Tibial nerve (tissue), 4 donors: ENCODE measurements at regions not wholly inside any gene's neighbourhood (a gene's known extent, or its start where the extent isn't known, plus 50 kb on each side); places are given as distances from the start of the nearest gene placed in this dataset.
A peak's percentile ranks its signal among the peaks of the same experiment; 100 is the strongest.

Experiments used
- DNase-seq, 2 donors: peaks; one replicate each; pipeline ENCODE4 v3.0.0-alpha.2; 2019; ENCODE audit warnings: low spot score in 2 of 2
- H3K27ac ChIP-seq, 4 donors: fragments of 200-600 bp; sonication (generic) in 3 of 4; one replicate each; pipeline ENCODE4 v1.5.1; 2017 to 2019; ENCODE audit warnings: mild to moderate bottlenecking in 1 of 4
- H3K27me3 ChIP-seq, 2 donors: fragments of 200-600 bp; sonication (generic) in 1 of 2; one replicate each; pipeline versions ENCODE4 v1.5.1 to v1.6.0; 2017 to 2019
- H3K36me3 ChIP-seq, 3 donors: fragments of 200-600 bp; sonication (generic); one replicate each; pipeline ENCODE4 v1.5.1; 2018 to 2019
- H3K4me1 ChIP-seq, 4 donors: fragments of 200-600 bp; sonication (generic) in 3 of 4; one replicate each; pipeline ENCODE4 v1.5.1; 2017 to 2019
- H3K4me3 ChIP-seq, 4 donors: fragments of 200-600 bp; sonication (generic) in 3 of 4; one replicate each; pipeline ENCODE4 v1.5.1; 2017 to 2019; ENCODE audit warnings: mild to moderate bottlenecking in 1 of 4, moderate library complexity in 1 of 4
- H3K9me3 ChIP-seq, 4 donors: fragments of 200-600 bp; sonication (generic) in 3 of 4; one replicate each; pipeline ENCODE4 v1.5.1; 2017 to 2019
- EP300 ChIP-seq, 2 donors: sonication (generic); formaldehyde crosslinking; IDR thresholded peaks; one replicate each; pipeline ENCODE4 v1.6.1; 2017; ENCODE audit warnings: antibody characterized with exemption in 2 of 2, mild to moderate bottlenecking in 1 of 2
- POLR2A ChIP-seq, 2 donors: fragments of 450-650 bp; IDR thresholded peaks; one replicate each; pipeline ENCODE4 v1.6.1; 2017; ENCODE audit warnings: antibody characterized with exemption in 2 of 2, mild to moderate bottlenecking in 2 of 2, moderate library complexity in 2 of 2
- WGBS, 2 donors: methylation state at CpG; one replicate each; pipeline ENCODE4 v1.1.5; 2018; 5-methylcytosine and 5-hydroxymethylcytosine counted together
- TF ChIP-seq, protein P1 (sequence below), 5 experiments: fragments of 200-600 bp in 3 of 5; fragments of 450-650 bp in 2 of 5; sonication (generic) in 3 of 5; IDR thresholded peaks; one replicate each; pipeline ENCODE4 v1.5.1; 2016 to 2019; ENCODE audit warnings: antibody characterized with exemption in 5 of 5, mild to moderate bottlenecking in 3 of 5, moderate library complexity in 2 of 5

DNA sequence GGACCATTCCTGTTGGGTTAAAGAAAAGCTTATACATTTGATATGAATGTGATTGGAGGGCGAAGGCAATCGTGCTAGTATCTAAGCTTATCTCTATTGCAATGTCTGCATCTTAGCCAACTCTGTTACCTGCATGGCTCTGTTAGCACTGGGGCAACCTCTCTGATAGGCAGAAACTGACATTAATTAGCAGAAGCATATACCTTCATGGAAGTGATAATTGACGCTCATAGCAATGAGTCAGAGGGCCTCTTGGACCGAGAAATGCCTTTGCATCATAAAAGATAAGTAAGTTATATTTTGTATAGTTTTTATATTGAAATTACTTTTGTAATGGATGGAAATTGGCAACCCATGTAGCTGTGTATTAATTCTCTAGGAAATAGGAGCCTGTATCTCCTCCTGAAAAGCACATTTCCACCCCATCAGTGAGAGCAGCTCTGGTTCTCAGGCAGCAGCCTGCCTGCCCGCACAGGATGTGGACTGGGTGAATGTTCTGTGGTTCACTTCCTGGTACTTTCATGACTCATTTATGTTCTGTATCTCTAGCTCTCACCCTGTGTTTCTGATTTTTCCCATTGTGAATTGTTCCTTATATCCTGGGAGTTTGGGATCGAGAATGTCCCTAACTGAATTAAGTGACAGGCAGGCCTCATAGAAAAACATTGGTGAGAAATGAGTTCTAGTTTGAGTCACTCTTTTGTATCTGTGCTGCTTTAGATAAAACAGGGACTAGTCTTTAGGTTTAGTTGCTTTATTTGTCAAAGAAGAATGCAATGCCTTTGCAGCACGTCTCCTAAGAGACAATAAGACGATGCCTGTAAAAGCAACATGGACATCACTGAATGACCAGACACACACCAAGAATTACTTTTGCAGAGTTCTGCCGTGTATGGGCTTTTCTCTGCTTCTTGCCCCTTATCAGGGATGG, 344.9 kb downstream of the DCDC2C start:
- no peak overlapping the region for H3K27ac ChIP-seq
- 69 to 73% methylated on average over 9 of the region's 9 CpGs for WGBS, 2 donors
- TF ChIP-seq EP300 (IDR thresholded peaks at IDR 0.05) (no peak), POLR2A (IDR thresholded peaks at IDR 0.05) (no peak)
- TF ChIP-seq, protein P1, sequence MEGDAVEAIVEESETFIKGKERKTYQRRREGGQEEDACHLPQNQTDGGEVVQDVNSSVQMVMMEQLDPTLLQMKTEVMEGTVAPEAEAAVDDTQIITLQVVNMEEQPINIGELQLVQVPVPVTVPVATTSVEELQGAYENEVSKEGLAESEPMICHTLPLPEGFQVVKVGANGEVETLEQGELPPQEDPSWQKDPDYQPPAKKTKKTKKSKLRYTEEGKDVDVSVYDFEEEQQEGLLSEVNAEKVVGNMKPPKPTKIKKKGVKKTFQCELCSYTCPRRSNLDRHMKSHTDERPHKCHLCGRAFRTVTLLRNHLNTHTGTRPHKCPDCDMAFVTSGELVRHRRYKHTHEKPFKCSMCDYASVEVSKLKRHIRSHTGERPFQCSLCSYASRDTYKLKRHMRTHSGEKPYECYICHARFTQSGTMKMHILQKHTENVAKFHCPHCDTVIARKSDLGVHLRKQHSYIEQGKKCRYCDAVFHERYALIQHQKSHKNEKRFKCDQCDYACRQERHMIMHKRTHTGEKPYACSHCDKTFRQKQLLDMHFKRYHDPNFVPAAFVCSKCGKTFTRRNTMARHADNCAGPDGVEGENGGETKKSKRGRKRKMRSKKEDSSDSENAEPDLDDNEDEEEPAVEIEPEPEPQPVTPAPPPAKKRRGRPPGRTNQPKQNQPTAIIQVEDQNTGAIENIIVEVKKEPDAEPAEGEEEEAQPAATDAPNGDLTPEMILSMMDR (IDR thresholded peaks at IDR 0.05): no peak
- H3K36me3 ChIP-seq: no peaks in the 10 kb centered on the region
- no peak overlapping the region for H3K4me3 ChIP-seq
- no peaks in the 10 kb centered on the region for H3K4me1 ChIP-seq
- H3K27me3 ChIP-seq: no peaks in the 10 kb centered on the region
- peaks cover 0 to 6% (median 0%) of the 10 kb centered on the region in 4 donors for H3K9me3 ChIP-seq
- DNase-seq: no peak

DNA sequence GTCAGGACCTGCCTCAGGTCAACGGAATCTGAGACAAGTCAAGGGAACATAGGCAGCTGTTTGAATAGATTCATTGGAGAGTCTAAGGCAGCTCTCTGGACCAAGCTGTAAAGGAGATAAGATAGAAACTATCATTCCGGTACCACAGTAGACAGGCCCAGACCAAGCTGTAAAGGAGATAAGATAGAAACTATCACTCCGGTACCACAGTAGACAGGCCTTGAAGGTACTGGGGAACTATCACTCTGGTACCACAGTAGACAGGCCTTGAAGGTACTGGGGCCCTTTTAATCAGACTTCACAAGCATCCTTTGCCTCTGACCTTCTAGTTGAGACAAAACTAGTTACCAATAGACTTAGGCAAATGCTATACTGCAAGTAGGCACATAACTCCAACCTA, 346.1 kb downstream of the DCDC2C start:
- whole genome bisulfite sequencing, 2 donors: 96 to 98% methylated on average over 3 of the region's 3 CpGs
- no peaks in the 10 kb centered on the region for H3K36me3 ChIP-seq
- no peaks in the 10 kb centered on the region for H3K9me3 ChIP-seq
- no peaks in the 10 kb centered on the region for H3K27me3 ChIP-seq
- TF ChIP-seq, protein P1 (IDR thresholded peaks at IDR 0.05): no peak
- TF ChIP-seq EP300 (IDR thresholded peaks at IDR 0.05): no peak
- no peak for TF ChIP-seq POLR2A (IDR thresholded peaks at IDR 0.05)
- H3K4me3 ChIP-seq: no peak overlapping the region
- peaks cover 0 to 6% (median 0%) of the 10 kb centered on the region in 4 donors for H3K4me1 ChIP-seq
- no peak for DNase-seq
- no peak overlapping the region for H3K27ac ChIP-seq

DNA sequence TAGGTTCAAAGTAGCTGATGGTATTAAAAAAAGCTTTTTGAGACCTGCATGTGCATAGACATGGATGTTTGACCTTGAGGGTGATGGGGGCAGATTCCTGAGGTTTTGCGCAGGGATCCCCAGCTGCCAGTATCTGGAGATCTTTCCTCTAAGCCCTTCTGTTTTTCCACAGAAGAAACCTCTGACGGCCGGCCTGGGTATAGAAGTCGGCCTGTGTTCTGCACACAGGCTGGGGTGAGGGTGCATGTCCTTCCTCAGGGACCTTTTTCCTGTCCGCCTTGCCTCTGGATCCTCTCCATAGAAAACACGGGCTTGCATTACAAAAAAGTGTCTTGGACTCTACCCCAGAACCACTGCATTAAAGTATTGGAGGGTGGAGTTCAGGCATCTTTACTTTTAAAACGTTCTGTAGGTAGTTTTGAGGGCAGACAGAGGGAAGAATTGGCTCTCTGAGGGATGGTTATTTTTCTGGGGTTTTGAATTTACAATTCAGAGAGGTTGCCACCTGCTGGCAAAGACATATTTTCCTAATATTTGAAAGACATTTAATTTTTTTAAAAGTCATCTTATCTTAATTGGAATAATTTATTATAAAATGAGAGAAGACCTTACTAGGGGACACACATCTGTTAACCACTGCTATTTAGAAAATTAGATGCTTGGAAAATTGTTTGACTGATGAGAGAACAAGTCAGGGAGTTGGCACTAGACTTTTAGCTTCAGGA, 350.6 kb downstream of the DCDC2C start:
- 9 to 28% methylated on average over 7 of the region's 7 CpGs for WGBS, 2 donors
- Histone ChIP-seq H3K4me1 (peaks cover 0 to 6% (median 0%) of the 10 kb centered on the region in 4 donors), H3K4me3 (no peak overlapping the region), H3K36me3 (no peaks in the 10 kb centered on the region), H3K27me3 (no peaks in the 10 kb centered on the region), H3K27ac (no peak overlapping the region), H3K9me3 (no peaks in the 10 kb centered on the region)
- DNase-seq: peak in 1 of 2 donors; percentile 6
- TF ChIP-seq, protein P1 (IDR thresholded peaks at IDR 0.05): peak in 1 of 5 experiments; percentile 17
- TF ChIP-seq POLR2A (IDR thresholded peaks at IDR 0.05): no peak

DNA sequence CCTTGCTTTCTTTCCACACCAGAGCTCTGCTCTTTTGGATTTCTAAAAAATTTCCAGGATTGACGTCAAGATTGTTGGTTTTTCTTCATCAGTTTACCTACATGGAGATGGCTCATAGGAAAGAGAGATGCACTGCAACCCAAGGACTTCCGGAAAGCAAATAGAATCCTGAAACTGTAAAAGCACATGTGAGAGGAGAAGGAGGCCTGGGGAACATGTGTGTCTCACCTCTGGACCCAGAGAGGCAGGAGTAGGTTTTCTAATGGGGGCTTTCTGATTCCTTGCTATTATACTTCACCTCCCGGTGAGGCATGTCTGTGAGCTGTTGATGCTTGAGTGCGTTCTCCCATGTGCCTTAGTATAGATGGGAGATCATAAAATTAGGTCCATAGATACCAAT, 362.8 kb downstream of the DCDC2C start:
- no peaks in the 10 kb centered on the region for H3K4me1 ChIP-seq
- 70 to 96% methylated on average over 4 of the region's 4 CpGs for WGBS, 2 donors
- H3K27ac ChIP-seq: no peak overlapping the region
- H3K27me3 ChIP-seq: no peaks in the 10 kb centered on the region
- H3K9me3 ChIP-seq: no peaks in the 10 kb centered on the region
- no peaks in the 10 kb centered on the region for H3K36me3 ChIP-seq
- no peak for DNase-seq
- TF ChIP-seq, protein P1 (IDR thresholded peaks at IDR 0.05): no peak
- no peak for TF ChIP-seq POLR2A (IDR thresholded peaks at IDR 0.05)
- TF ChIP-seq EP300 (IDR thresholded peaks at IDR 0.05): no peak
- no peak overlapping the region for H3K4me3 ChIP-seq
